Neural progenitor cell (in vitro differentiated cells): ENCODE measurements at regions not wholly inside any gene's neighbourhood (a gene's known extent, or its start where the extent isn't known, plus 50 kb on each side); places are given as distances from the start of the nearest gene placed in this dataset.

Source experiments
- DNase-seq: peaks from one replicate; pipeline ENCODE4 v3.0.0-alpha.2; 2016; ENCODE audit warnings: low spot score
- H2AFZ ChIP-seq: fragments of 200-600 bp; sonication (generic); replicated peaks from 2 replicates; pipeline ENCODE4 v1.6.1; 2016; ENCODE audit warnings: antibody characterized with exemption
- H3F3A ChIP-seq: fragments of 200-600 bp; sonication (generic); 2 replicates; pipeline ENCODE4 v1.6.1; 2016; ENCODE audit warnings: antibody characterized with exemption, low read depth
- H3K27ac ChIP-seq: fragments of 200-600 bp; sonication (generic); 2 replicates; pipeline ENCODE4 v1.5.1; 2016; ENCODE audit warnings: mild to moderate bottlenecking
- H3K27me3 ChIP-seq: fragments of 200-600 bp; sonication (generic); 2 replicates; pipeline ENCODE4 v1.6.1; 2016; ENCODE audit warnings: mild to moderate bottlenecking, moderate library complexity
- H3K36me3 ChIP-seq: fragments of 200-600 bp; sonication (generic); 2 replicates; pipeline ENCODE4 v1.5.1; 2016
- H3K4me1 ChIP-seq: fragments of 200-600 bp; sonication (generic); 2 replicates; pipeline ENCODE4 v1.6.1; 2016; ENCODE audit warnings: mixed run types
- H3K4me2 ChIP-seq: fragments of 200-600 bp; sonication (generic); 2 replicates; pipeline ENCODE4 v1.6.1; 2016
- H3K4me3 ChIP-seq: fragments of 200-600 bp; sonication (generic); 2 replicates; pipeline ENCODE4 v1.5.1; 2016
- H3K79me2 ChIP-seq: fragments of 200-600 bp; sonication (generic); 2 replicates; pipeline ENCODE4 v1.6.1; 2016; ENCODE audit warnings: low read depth
- H3K9ac ChIP-seq: fragments of 200-600 bp; sonication (generic); 2 replicates; pipeline ENCODE4 v1.6.1; 2016
- H3K9me3 ChIP-seq: fragments of 200-600 bp; sonication (generic); 2 replicates; pipeline ENCODE4 v1.5.1; 2016; ENCODE audit warnings: low read depth
- H4K20me1 ChIP-seq: fragments of 200-600 bp; sonication (generic); 2 replicates; pipeline ENCODE4 v1.6.1; 2016; ENCODE audit warnings: low read depth
- H3K27ac Mint-ChIP-seq: 3 replicates; pipeline ENCODE4 v1.8.0; 2021; ENCODE audit warnings: mixed read lengths
- H3K27me3 Mint-ChIP-seq: 2 replicates; pipeline ENCODE4 v1.8.0; 2022; ENCODE audit warnings: low read depth, mild to moderate bottlenecking, inconsistent platforms, moderate library complexity, mixed read lengths; ENCODE audit not compliant: insufficient read depth
- H3K36me3 Mint-ChIP-seq: 3 replicates; pipeline ENCODE4 v1.8.0; 2021; ENCODE audit warnings: mixed read lengths
- H3K4me1 Mint-ChIP-seq: 3 replicates; pipeline ENCODE4 v1.8.0; 2021; ENCODE audit warnings: mixed read lengths
- H3K4me3 Mint-ChIP-seq: 3 replicates; pipeline ENCODE4 v1.8.0; 2021; ENCODE audit warnings: mild to moderate bottlenecking, moderate library complexity, mixed read lengths
- H3K9me3 Mint-ChIP-seq: 3 replicates; pipeline ENCODE4 v1.8.0; 2020; ENCODE audit warnings: mixed read lengths
- CTCF ChIP-seq: fragments of 200-600 bp; sonication (generic); IDR thresholded peaks from 2 replicates; pipeline ENCODE4 v1.5.1; 2017; ENCODE audit warnings: antibody characterized with exemption, mild to moderate bottlenecking
- EZH2 ChIP-seq: fragments of 200-600 bp; sonication (generic); IDR thresholded peaks from 2 replicates; pipeline ENCODE4 v1.6.1; 2017; ENCODE audit warnings: antibody characterized with exemption, mild to moderate bottlenecking, moderate library complexity
- EZH2phosphoT487 ChIP-seq: fragments of 200-600 bp; sonication (generic); IDR thresholded peaks from 2 replicates; pipeline ENCODE4 v1.6.1; 2017; ENCODE audit warnings: antibody characterized with exemption

GRCh38 chr4:43089730-43090129 is 197.2 kb downstream of the GRXCR1 start:
- TF ChIP-seq EZH2 (no peak), EZH2phosphoT487 (no peak), CTCF (no peak)
- Histone ChIP-seq H3K79me2 (no peaks in the 10 kb centered on the region), H3K4me2 (no peak overlapping the region), H3K4me1 (no peaks in the 10 kb centered on the region), H3K27me3 (no peaks in the 10 kb centered on the region), H2AFZ (no peak overlapping the region), H3K27ac (no peak overlapping the region), H3K4me3 (no peak overlapping the region), H4K20me1 (no peaks in the 10 kb centered on the region), H3K9ac (no peak overlapping the region), H3K36me3 (no peaks in the 10 kb centered on the region), H3F3A (no peaks in the 10 kb centered on the region), H3K9me3 (peaks cover 5% of the 10 kb centered on the region)
- H3K4me3 Mint-ChIP-seq, result no peak overlapping the region
- H3K36me3 Mint-ChIP-seq, result no peaks in the 10 kb centered on the region
- no peak for DNase-seq
- H3K27me3 Mint-ChIP-seq, result no peaks in the 10 kb centered on the region
- H3K27ac Mint-ChIP-seq, result no peak overlapping the region
- H3K4me1 Mint-ChIP-seq, result no peaks in the 10 kb centered on the region
- peaks cover 8% of the 10 kb centered on the region for H3K9me3 Mint-ChIP-seq

DNA sequence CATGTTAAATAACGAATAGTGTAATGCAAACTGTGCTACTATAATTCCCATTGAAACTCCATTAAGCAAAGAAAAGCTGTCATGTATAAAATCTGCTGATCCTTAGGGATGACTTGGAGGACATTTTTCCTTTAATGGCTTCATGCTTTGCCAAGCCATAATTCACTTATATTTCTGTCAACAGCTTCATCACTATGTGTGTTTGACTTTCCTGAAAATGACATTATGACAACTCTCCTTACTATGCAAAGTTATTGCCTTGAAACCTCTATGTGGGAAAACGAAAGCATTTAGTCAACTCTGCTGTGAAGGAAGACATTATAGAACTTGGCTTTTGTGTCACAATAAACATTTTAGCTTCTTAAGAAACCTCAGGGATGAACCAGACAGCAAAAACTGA is 210.5 kb downstream of the GRXCR1 start:
- no peak overlapping the region for H3K27ac ChIP-seq
- H3K4me1 Mint-ChIP-seq, result no peaks in the 10 kb centered on the region
- H3K9me3 Mint-ChIP-seq, result no peaks in the 10 kb centered on the region
- no peak for DNase-seq
- H3F3A ChIP-seq, result no peaks in the 10 kb centered on the region
- H3K27me3 Mint-ChIP-seq, result no peaks in the 10 kb centered on the region
- no peak overlapping the region for H3K4me3 ChIP-seq
- H3K4me2 ChIP-seq, result no peak overlapping the region
- no peaks in the 10 kb centered on the region for H3K9me3 ChIP-seq
- H3K79me2 ChIP-seq, result no peaks in the 10 kb centered on the region
- H4K20me1 ChIP-seq, result no peaks in the 10 kb centered on the region
- H3K36me3 Mint-ChIP-seq, result no peaks in the 10 kb centered on the region
- no peak overlapping the region for H3K4me3 Mint-ChIP-seq
- no peak for TF ChIP-seq EZH2phosphoT487
- no peak for TF ChIP-seq CTCF
- no peak for TF ChIP-seq EZH2
- H3K27ac Mint-ChIP-seq, result no peak overlapping the region
- no peaks in the 10 kb centered on the region for H3K4me1 ChIP-seq
- no peak overlapping the region for H3K9ac ChIP-seq
- no peaks in the 10 kb centered on the region for H3K36me3 ChIP-seq
- no peak overlapping the region for H2AFZ ChIP-seq
- no peaks in the 10 kb centered on the region for H3K27me3 ChIP-seq

DNA sequence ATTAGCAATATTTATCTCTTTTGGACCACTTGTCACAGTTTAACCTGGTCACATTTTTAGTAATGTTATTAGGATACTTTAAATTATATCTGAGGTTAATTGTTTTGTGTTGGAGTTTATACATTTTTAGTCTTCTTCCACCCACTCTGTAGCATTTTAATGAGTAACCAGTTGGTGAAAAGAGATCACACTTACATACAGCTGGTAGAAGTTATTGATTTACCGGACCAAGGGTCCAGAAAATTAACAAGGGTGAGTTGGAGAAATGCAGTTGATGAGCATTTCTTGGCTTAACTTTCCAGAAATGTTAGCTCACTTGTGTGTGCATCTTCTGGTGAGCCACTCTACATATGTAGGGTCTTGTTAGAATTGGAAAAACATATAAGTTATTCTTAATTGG is 219.6 kb downstream of the GRXCR1 start:
- Histone ChIP-seq H3K9ac (no peak overlapping the region), H3F3A (no peaks in the 10 kb centered on the region), H3K27ac (no peak overlapping the region), H3K79me2 (no peaks in the 10 kb centered on the region), H3K4me2 (no peak overlapping the region), H3K4me3 (no peak overlapping the region), H3K36me3 (peaks cover 3% of the 10 kb centered on the region), H2AFZ (no peak overlapping the region), H3K27me3 (no peaks in the 10 kb centered on the region), H4K20me1 (no peaks in the 10 kb centered on the region), H3K9me3 (no peaks in the 10 kb centered on the region), H3K4me1 (no peaks in the 10 kb centered on the region)
- Mint-ChIP-seq H3K4me1 (peaks cover 2% of the 10 kb centered on the region), H3K27ac (no peak overlapping the region), H3K4me3 (no peak overlapping the region), H3K9me3 (no peaks in the 10 kb centered on the region), H3K36me3 (no peaks in the 10 kb centered on the region), H3K27me3 (no peaks in the 10 kb centered on the region)
- no peak for DNase-seq
- TF ChIP-seq EZH2 (no peak), EZH2phosphoT487 (no peak), CTCF (no peak)

DNA sequence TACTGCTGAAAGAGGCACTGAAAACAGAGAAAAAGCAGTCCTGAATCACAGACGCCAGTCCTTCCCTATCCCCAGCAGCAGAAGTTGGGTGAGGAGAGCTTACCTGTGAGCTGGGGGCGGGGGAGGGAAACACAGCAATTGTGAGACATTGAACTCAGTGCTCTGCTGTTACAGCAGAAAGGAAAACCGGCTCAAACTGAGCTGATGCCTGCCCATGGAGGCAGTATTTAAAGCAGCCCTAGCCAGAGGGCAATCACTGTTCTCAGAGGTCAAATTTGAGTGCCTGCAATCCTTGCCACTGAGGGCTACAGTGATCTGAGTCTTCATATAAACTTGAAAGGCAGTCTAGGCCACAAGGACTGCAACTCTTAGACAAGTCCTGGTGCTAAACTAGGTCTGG is 220.7 kb downstream of the GRXCR1 start:
- H3K4me3 ChIP-seq, result no peak overlapping the region
- Mint-ChIP-seq H3K4me1 (peaks cover 2% of the 10 kb centered on the region), H3K27ac (peak overlapping the region; percentile 44), H3K4me3 (no peak overlapping the region), H3K9me3 (no peaks in the 10 kb centered on the region), H3K36me3 (no peaks in the 10 kb centered on the region), H3K27me3 (no peaks in the 10 kb centered on the region)
- H3K4me1 ChIP-seq, result no peaks in the 10 kb centered on the region
- no peak for DNase-seq
- H3K79me2 ChIP-seq, result no peaks in the 10 kb centered on the region
- H3K9ac ChIP-seq, result no peak overlapping the region
- no peaks in the 10 kb centered on the region for H3K27me3 ChIP-seq
- H3K36me3 ChIP-seq, result peaks cover 3% of the 10 kb centered on the region
- H3F3A ChIP-seq, result no peaks in the 10 kb centered on the region
- no peak overlapping the region for H3K27ac ChIP-seq
- H3K4me2 ChIP-seq, result no peak overlapping the region
- peak overlapping the region; percentile 20 for H2AFZ ChIP-seq
- H4K20me1 ChIP-seq, result no peaks in the 10 kb centered on the region
- no peaks in the 10 kb centered on the region for H3K9me3 ChIP-seq
- TF ChIP-seq EZH2phosphoT487 (no peak), CTCF (no peak), EZH2 (no peak)
